ENCODE measurements at regions not wholly inside any gene's neighbourhood (a gene's known extent, or its start where the extent isn't known, plus 50 kb on each side); places are given as distances from the start of the nearest gene placed in this dataset.
A peak's percentile ranks its signal among the peaks of the same experiment; 100 is the strongest.

DNA sequence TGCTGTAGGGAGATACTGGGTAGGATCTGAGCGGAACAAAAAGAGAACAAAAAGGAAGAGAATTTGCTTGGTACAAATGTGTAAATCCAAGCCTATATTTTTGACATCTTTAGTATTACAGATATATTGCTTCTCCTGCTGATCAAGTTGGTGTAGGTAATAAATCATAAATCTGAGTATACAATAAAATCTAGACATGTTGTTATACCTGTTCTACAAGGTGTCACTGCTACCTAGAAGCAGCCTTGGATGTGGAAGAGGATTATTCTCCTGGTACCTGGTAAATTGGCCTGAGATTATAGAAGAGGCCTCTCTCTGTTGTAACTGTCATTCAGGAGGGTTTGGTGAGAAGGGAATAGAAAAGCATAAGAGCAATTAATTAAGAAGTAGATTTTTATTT is 89.9 kb upstream of the LSM8 start:
- Mint-ChIP-seq H3K27ac (no peak overlapping the region), H3K4me1 (no peaks in the 10 kb centered on the region), H3K9me3 (no peaks in the 10 kb centered on the region), H3K27me3 (ENCODE audit: insufficient read depth) (no peaks in the 10 kb centered on the region), H3K4me3 (no peak overlapping the region), H3K36me3 (ENCODE audit: low read depth) (no peaks in the 10 kb centered on the region)
- 92% methylated on average over 1 of the region's 1 CpG; no CpG with 5 or more reads in 1 of the 2 experiments for WGBS, 2 experiments (ENCODE audit: insufficient coverage in 1 of 2, insufficient read length in 1 of 2)
- Histone ChIP-seq H3K27me3 (ENCODE audit: control insufficient read depth, insufficient read depth, low read length, poor library complexity, severe bottlenecking) (no peaks in the 10 kb centered on the region), H3K9me3 (ENCODE audit: control insufficient read depth, low read length) (no peaks in the 10 kb centered on the region), H3K4me3 (ENCODE audit: low read length) (no peak overlapping the region), H3K4me1 (ENCODE audit: control insufficient read depth, insufficient read depth, low read length) (no peaks in the 10 kb centered on the region), H3K27ac (ENCODE audit: low read depth, low read length) (no peak overlapping the region), H3K9ac (ENCODE audit: extremely low read depth, low read length, poor library complexity, severe bottlenecking) (no peak overlapping the region), H3K36me3 (ENCODE audit: control insufficient read depth, insufficient read depth, low read length) (no peaks in the 10 kb centered on the region)
- no peak for DNase-seq
- TF ChIP-seq, protein P1, sequence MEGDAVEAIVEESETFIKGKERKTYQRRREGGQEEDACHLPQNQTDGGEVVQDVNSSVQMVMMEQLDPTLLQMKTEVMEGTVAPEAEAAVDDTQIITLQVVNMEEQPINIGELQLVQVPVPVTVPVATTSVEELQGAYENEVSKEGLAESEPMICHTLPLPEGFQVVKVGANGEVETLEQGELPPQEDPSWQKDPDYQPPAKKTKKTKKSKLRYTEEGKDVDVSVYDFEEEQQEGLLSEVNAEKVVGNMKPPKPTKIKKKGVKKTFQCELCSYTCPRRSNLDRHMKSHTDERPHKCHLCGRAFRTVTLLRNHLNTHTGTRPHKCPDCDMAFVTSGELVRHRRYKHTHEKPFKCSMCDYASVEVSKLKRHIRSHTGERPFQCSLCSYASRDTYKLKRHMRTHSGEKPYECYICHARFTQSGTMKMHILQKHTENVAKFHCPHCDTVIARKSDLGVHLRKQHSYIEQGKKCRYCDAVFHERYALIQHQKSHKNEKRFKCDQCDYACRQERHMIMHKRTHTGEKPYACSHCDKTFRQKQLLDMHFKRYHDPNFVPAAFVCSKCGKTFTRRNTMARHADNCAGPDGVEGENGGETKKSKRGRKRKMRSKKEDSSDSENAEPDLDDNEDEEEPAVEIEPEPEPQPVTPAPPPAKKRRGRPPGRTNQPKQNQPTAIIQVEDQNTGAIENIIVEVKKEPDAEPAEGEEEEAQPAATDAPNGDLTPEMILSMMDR (conservative IDR thresholded peaks at IDR 0.05): no peak

DNA sequence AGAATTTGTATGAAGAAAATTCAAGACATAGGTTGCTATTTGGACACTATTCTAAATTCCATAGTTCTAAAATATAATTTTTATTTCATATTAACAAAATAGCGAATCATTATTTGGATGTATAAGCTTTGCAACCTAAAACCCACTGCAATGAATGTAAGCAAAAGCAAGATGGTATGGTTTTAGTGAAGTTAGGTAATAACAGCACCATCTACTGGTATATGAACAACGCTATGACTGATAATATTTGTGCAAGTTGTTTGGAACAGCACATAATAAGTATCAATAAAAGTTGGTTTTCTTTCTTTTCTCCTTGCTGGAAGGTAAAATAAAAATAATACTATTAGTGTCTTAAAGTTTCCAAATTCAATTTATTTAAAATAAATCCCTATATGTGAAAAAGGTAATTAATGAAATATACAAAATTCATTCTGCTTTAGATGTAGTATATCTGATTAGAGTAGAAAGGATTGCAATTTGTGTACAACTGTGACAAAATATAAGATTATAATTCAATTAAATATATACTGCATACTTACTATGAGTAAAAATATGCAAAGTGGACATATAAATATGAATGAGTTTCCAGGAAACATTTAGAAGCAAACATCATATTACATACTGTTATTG is 79.0 kb upstream of the LSM8 start:
- Mint-ChIP-seq H3K4me3 (no peak overlapping the region), H3K4me1 (peaks cover 6% of the 10 kb centered on the region), H3K36me3 (ENCODE audit: low read depth) (no peaks in the 10 kb centered on the region), H3K9me3 (peaks cover 6% of the 10 kb centered on the region), H3K27ac (no peak overlapping the region), H3K27me3 (ENCODE audit: insufficient read depth) (no peaks in the 10 kb centered on the region)
- Histone ChIP-seq H3K9ac (ENCODE audit: extremely low read depth, low read length, poor library complexity, severe bottlenecking) (no peak overlapping the region), H3K4me1 (ENCODE audit: control insufficient read depth, insufficient read depth, low read length) (no peaks in the 10 kb centered on the region), H3K9me3 (ENCODE audit: control insufficient read depth, low read length) (no peaks in the 10 kb centered on the region), H3K36me3 (ENCODE audit: control insufficient read depth, insufficient read depth, low read length) (no peaks in the 10 kb centered on the region), H3K4me3 (ENCODE audit: low read length) (no peak overlapping the region), H3K27ac (ENCODE audit: low read depth, low read length) (no peak overlapping the region), H3K27me3 (ENCODE audit: control insufficient read depth, insufficient read depth, low read length, poor library complexity, severe bottlenecking) (no peaks in the 10 kb centered on the region)
- DNase-seq: no peak
- 39% methylated on average over 2 of the region's 2 CpGs; no CpG with 5 or more reads in 1 of the 2 experiments for WGBS, 2 experiments (ENCODE audit: insufficient coverage in 1 of 2, insufficient read length in 1 of 2)
- TF ChIP-seq, protein P1 (conservative IDR thresholded peaks at IDR 0.05): peak; percentile 73

- Histone ChIP-seq H3K9ac (ENCODE audit: extremely low read depth, low read length, poor library complexity, severe bottlenecking) (no peak overlapping the region), H3K36me3 (ENCODE audit: control insufficient read depth, insufficient read depth, low read length) (no peaks in the 10 kb centered on the region), H3K27ac (ENCODE audit: low read depth, low read length) (no peak overlapping the region), H3K27me3 (ENCODE audit: control insufficient read depth, insufficient read depth, low read length, poor library complexity, severe bottlenecking) (no peaks in the 10 kb centered on the region), H3K4me3 (ENCODE audit: low read length) (no peak overlapping the region), H3K4me1 (ENCODE audit: control insufficient read depth, insufficient read depth, low read length) (no peaks in the 10 kb centered on the region), H3K9me3 (ENCODE audit: control insufficient read depth, low read length) (peaks cover 15% of the 10 kb centered on the region)
- no peak for DNase-seq
- Mint-ChIP-seq H3K27me3 (ENCODE audit: insufficient read depth) (no peaks in the 10 kb centered on the region), H3K4me3 (no peak overlapping the region), H3K36me3 (ENCODE audit: low read depth) (no peaks in the 10 kb centered on the region), H3K4me1 (no peaks in the 10 kb centered on the region), H3K27ac (no peak overlapping the region), H3K9me3 (peaks cover 9% of the 10 kb centered on the region)
- TF ChIP-seq, protein P1 (conservative IDR thresholded peaks at IDR 0.05): no peak
- WGBS, 2 experiments (ENCODE audit: insufficient coverage in 1 of 2, insufficient read length in 1 of 2): 90 to 97% methylated on average over 2 of the region's 2 CpGs
These were observed 74.4 kb upstream of the LSM8 start for GRCh38 chr7:118109607-118110006.
